Activated T-helper 1 cell treated with Interleukin-2 at 50 U/mL for 16 hours (primary cell): ENCODE measurements at regions not wholly inside any gene's neighbourhood (a gene's known extent, or its start where the extent isn't known, plus 50 kb on each side); places are given as distances from the start of the nearest gene placed in this dataset.
"Not testable (repeated sequence)": the region's sequence is repeated elsewhere in the genome, so short reads cannot be mapped to it uniquely, and the experiment has no call there.

Experiments used
- DNase-seq: peaks from one replicate; pipeline ENCODE4 v3.0.0-alpha.2; 2020; ENCODE audit warnings: low read depth

DNA sequence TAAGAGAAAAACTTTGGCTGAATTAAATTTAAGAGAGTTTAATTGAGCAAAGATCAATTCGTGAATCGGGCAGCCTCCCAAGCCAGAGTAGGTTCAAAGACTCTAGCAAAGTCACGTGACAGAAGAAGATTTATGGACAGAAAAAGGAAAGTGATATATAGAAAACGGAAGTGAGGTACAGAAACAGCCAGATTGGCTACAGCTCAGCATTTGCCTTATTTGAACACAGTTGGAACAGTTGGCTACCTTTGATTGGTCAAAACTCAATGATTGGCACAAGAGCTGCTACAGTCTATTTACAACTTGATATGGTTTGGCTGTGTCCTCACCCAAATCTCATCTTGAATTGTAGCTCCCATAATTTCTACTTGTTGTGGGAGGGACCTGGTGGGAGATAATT is 102.6 kb downstream of the PLG start:
- DNase-seq: no peak

DNA sequence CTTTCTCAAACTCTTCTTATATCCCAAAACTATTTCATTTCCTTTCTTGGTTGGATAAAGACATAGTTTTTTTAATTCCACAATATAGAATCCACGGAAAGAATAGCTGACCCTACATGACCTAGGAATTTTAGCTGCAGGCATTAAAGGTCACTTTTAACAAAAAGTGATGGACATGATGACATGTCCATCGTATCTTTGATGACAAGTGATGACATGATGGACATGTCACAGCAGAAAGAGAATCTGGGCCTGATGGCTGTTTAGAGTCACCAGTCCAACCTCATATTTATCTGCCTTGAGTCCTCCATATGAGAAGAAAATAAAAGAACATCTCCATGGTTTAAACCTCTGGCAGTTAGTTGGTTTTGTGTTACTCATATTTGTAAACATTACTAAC is 106.2 kb downstream of the PLG start:
- no peak for DNase-seq

DNA sequence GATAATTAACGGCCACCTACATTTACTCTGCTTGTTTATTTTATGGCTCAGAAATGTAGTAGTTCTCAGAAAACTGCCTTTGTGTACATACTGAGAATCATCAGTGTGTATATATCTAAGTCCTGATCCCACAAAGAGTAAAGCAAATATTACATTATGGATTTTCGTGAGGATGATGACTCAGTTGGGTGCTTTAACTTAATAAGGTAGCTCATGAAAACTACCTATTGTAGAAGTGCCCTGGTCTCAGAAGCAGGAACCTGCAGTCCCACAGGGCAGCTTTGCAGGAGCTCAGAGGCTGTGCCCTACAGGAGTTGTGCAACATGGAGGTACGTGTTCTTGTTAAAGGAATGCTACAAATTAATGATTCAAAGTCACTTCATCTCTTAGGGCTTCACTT is 108.2 kb downstream of the PLG start:
- no peak for DNase-seq

DNA sequence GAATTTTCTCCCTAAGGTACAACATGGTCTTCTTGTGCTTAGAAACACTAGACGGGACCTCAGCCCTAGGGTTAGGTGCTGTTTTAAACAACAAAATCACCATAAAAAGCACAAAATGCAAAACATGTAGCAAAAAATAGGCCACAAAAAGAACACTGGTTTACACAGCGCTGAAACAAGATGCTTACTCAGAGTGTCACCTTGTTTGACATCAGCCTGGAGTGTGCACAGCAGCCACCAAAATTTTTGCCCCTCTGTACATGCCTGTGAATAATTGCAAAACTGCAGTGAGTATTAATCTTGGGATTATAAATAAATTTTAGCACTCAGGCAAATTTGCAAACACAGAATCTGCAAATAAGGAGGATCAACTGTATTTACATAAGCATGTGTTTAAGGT is 110.1 kb downstream of the PLG start:
- no peak for DNase-seq

DNA sequence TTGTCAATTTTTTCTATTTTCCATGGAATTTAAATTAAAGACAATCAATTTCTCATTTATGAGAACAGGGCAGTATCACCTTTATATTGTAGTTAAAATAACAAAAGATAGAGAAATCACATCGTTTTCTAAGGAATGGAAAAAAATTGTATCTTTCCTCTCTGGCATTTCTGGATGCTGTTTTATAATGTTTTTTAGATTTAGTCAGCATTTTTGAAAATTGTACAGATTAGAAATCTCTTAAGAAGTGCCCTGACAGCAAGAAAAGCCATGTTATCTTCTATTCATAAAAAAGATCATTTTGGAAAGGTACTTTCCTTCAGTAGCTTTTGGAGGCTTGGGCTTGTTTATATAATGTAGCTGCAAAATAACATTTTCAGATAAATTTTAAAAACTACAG is 116.9 kb downstream of the PLG start:
- no peak for DNase-seq

DNA sequence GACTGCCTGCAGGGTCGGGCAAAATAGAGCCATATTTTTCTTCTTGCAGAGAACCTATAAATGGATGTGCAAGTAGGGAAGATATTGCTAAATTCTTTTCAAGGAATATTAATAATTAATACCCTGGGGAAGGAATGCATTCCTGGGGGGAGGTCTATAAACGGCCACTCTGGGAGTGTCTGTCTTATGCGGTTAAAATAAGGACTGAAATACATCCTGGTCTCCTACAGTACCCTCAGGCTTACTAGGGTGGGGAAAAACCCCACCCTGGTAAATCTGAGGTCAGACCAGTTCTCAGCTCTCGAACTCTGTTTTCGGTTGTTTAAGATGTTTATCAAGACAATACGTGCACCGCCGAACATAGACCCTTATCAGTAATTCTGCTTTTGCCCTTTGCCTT is 118.6 kb downstream of the PLG start:
- DNase-seq: not testable (repeated sequence)

DNA sequence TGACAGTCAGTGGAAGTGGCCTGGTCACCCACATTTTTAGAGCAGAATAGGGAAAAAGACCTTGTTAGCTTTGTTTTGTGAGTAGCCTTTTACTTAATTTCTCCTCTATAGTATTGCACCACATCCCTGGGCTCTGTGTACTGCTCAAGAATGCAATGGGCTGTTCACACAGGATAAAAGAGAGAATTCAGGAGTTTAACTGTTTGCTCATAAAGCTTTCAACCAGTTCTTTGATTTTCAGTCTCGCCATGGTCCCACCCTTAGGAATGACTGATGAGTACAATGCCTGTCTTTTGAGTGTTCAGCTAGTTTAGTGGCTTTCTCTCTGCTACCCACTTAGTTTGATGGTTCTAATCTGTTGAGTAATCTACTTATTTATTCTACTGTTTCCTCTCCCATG is 129.7 kb downstream of the PLG start:
- no peak for DNase-seq

DNA sequence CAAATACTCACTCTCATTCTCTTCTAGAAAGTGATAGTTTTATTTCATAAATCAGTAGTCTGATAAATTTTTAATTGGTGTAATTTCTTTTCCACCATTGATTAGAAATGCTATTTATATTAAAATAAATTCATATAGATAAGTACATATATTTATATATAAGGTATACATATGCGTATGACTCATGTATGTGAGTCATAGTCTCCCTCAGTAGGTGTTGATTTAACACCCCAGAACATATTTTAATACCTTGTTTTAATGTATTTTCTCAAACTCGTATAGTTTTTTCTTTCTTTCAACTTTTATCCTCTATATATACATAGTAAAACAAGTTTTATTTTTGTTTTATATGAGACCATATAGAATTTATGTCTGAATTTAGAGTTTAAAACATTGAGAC is 130.4 kb downstream of the PLG start:
- DNase-seq: no peak

DNA sequence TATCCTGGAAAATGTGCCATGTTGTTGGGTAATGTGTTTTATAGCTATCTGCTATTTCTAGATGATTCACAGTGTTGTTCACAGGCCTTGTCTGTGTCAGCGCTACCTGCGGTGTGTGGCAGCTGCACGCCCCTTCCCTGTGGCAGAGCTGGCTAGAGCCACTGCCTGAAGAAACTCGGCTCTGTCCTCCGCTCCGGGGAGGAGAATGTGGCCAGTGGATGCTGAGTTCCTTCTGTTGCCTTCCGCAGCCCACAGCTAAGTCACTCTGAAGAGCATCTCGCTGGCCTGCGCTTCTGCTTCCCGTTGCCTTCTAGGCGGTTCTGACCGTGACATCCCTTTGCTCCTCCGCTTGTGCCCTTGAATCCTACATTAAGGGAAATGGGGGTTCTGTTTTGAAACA is 135.1 kb downstream of the PLG start:
- no peak for DNase-seq

DNA sequence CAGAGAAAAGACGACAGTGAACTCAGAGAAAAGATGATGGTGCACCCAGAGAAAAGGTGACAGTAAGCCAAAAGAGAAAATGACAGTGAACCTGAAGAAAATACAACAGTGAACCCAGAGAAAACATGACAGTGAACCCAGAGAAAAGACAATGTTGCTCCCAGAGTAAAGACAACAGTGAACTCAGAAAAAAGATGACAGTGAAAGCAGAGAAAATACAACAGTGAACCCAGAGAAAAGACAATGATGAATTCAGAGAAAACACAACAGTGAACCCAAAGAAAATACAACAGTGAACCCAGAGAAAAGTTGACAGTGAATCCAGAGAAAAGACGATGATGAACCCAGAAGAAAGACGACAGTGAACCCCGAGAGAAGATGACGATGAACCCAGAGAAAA is 140.5 kb upstream of the MAP3K4 start:
- DNase-seq: no peak

DNA sequence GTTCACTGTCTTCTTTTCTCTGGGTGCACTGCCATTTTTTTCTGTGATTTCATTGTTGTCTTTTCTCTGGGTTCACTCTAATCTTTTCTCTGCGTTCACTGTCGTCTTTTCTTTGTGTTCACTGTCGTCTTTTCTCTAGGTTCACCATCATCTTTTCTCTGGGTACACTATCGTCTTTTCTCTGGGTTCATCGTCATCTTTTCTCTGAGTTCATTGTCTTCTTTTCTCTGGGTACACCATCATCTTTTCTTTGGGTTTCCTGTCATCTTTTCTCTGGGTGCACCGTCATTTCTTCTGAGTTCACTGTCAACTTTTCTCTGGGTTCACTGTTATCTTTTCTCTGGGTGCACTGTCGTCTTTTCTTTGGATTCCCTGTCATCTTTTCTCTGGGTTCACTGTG is 137.6 kb upstream of the MAP3K4 start:
- no peak for DNase-seq

DNA sequence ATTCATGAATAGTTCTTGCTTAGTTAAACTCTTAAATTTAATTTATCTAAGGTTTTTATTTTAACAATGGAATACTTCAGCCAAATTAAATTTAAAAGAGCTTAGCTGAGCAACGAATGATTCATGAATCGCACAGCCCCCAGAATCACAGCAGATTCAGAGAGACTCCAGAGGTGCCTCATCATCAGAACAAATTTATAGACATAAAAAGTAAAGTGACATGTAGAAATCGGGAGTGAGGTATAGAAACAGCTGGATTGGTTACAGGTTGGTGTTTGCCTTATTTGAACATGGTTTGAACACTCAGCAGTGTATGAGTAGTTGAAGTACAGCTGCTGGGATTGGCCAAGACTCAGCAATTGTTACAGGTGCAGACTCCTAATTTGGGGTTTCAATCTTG is 132.7 kb upstream of the MAP3K4 start:
- no peak for DNase-seq

DNA sequence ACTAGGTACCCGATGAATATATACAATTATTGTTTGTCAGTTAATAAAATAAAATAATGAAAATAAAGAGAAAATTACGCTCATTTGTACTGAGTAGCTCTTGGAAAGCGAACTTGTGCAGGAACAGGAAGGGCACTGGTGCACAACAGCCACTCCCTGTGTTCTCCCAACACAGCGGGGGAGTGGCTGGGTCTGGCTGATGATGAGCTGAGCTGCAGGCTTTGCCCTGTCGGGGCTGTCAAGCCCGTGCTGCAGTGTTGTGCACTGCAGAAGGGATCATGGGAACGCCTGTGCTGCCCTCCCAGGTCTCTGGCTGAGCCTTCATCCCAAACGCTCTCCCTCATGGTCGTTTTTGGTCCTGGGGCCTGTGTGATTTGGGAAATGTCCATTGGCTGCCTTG is 131.7 kb upstream of the MAP3K4 start:
- no peak for DNase-seq

DNA sequence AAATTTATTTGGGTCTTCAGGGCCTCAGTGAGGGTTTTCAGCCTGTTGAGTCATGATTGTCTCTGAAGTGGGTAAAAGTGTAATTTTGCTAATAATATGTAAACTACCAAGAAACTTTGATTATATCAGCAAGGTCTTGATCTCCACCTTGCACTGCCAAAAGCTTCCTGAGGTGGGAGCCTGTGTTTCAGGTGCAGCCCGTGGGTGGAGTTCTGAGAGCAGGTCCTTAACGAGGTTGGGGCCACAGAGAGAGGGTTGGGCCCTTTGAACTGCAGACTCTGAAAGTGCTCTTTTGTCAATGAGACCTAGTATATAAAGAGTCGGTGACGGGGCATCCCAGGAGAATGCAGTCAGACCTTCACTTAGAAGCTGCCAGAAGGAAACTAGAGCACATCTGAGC is 129.7 kb upstream of the MAP3K4 start:
- no peak for DNase-seq

DNA sequence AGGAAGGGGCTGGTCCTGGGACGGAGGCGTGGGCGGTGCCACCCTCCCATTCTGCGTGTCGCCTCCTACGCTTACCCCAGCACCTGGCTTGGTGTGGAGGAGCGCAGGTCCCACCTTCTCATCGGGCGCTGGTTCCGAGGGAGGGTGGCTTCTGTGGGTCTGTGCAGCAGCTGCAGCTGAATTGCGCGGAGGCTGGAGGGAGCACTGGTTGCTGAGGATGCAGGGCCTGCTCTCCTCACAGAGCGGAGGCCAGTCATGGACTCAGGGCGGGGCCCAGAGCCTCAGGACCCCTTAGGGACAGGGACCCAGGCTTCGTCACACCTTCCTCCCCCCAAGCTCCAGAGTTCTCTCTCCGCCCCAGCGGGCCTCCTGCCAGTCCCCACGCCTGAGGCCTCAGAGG is 127.8 kb upstream of the MAP3K4 start:
- DNase-seq: no peak

DNA sequence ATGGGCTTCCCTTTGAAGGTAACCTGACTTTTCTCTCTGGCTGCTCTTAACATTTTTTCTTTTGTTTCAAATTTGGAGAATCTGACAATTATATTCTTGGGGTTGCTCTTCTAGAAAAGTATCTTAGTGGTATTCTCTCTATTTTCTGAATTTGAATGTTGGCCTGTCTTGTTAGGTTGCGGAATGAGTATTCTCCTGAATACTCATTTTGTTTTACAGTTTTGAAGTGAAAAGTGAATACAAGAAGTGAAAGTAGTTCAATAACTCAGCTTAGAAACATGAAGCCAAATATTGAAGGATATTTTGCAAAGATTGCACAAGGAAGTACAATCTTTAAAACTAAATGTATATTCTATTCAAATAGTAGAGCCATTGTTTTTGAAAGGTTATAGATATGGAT is 120.2 kb upstream of the MAP3K4 start:
- no peak for DNase-seq

DNA sequence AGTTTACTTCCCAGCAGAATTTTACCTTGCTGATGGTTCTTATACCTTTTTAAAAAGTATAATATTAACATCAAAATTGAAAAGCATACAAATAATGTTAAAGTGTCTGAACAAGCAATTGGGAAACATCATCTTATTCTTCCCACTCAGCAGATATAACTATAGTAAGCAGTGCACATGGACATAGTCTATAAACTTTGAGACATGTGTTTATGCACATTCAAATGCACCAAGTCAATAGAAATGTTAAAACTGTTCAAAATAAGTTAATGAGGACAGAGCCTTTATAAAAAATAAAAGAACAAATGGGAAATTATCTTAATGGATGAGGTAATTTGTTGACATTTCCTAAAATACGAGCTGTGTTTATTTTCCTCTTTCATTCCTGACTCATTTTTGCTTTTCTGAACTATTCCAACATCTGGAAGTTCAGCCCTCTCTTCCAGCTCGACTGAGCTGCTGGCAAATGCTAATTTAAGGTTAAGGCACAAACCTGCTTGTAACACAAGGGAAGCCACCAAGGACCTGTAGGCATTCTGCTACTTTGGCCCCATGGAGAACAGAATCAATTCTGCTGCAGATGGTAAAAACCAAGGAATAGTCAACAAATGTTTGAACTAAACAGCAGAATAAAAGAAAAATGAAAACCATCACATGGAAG is 110.3 kb upstream of the MAP3K4 start:
- DNase-seq: no peak

DNA sequence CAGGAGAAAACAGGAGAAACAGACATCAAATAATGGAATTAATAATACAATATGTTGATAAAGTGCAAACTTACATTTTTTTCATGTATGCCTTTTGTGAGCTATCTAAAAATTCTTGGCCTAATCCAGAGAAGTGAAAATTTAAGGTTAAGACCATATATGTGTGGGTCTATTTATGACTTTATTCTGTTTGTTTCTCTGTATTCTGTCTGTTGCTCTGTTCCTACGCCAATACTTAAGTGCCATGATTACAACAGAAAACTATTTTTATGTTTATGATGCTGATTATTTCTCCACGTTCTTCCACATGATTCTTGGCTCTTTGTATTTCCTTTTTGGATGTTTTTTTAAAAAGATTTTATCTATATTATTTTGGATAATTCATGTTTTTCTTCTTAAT is 109.6 kb upstream of the MAP3K4 start:
- no peak for DNase-seq

DNA sequence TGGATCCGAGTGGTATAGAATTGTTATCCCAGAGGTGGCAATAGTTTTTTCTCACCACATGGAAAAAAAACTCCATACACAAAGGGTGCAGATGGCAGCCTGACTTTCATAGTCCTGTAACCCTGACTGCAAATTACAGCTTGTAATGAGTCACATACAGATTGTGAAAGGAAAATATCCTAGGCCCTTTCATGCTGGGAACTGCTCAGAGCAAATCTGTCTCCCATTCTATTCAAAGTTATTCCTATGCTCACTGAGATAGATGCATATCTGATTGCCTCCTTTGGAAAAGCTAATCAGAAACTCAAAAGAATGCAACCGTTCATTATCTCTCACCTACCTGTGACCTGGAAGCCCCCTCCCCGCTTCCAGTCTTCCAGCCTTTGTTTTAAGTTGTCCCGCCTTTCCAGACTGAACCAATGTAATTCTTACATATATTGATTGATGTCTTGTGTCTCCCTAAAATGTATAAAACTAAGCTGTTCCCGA is 108.7 kb upstream of the MAP3K4 start:
- no peak for DNase-seq

DNA sequence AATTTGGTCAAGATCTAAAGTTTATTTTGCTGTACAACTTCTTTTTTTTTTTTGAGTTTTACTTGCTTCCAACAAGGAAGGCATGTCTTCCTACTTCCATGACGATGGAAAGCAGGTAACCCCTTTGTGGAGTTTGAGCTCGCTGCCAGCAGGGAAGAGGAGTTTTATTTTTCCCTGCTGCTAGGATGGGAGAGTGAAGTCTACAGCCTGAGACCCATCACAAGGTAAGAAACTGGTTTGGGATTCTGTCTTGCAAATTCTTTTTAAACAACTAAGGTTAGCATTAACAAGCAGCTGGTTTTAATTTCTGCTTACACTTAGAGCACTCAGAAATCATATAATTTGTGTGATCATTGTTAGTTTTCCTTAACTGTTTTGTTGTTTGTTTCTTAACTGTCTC is 108.0 kb upstream of the MAP3K4 start:
- no peak for DNase-seq

DNA sequence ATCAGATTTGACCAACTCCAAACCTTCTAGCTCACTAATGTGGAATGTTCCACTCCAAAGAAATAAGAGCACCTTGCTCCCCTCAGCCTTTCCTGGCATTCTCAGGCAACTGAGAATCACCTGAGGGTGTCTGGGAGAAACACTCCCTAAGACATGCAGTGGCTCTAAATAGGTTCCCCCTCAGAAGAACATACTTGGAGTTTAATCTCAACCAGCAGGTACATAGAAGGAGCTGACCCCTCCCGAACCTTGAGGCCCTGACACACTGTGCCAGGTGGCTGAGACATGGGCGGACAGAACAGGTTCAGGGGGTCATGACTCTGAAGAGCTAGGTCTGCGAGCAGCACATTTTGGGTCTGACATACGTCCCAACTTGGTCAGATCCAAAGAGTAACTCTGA is 107.6 kb upstream of the MAP3K4 start:
- no peak for DNase-seq

DNA sequence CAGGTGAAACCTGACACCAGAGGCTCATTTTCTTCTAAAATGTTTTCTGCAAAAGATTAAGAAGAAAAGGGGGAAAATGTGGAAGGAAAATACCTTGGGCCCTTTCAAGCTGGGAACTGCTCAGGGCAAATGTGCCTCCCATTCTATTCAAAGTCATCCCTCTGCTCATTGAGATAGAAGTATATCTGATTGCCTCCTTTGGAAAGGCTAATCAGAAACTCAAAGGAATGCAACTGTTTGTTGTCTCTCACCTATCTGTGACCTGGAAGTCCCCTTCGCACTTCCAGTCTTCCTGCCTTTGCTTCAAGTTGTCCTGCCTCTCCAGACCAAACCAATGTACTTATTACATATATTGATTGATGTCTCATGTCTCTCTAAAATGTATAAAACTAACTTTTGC is 102.4 kb upstream of the MAP3K4 start:
- DNase-seq: not testable (repeated sequence)

DNA sequence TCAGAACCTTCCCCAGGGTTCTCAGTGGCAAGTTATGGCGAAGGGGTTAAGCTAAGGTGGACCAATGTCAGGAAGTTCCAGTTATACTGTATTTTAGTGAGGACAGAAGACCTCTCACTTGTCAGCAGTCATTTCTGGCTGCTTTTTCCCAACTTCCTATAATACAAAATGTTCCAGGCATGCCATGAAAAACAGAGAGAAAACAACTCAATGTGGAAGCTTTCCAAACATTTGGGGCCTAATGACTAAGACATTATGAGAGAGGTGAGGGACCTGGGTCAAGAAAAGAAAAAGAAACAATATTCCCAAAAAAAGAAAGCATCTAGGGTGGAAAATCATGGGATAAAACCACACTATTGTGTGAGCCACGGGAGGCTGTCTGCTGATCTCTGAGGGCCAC is 99.9 kb upstream of the MAP3K4 start:
- no peak for DNase-seq

DNA sequence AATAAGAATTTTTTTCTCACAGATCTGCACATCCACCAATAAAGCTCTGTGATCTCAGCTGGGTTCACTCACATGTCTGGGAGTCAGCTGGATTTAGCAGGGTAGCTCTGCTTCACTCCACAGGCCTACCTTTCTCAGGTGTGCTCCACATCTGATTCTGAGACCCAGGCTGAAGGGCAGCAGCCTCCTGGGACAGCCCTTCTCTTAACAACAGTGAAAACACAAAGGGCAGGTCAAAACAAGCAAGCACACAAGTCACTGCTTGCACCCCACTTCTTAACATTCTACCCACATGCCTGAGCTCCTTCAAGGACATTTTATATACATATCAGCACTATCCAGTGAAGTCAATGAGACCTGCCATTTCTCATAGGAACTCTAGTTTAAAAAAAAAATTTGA is 96.0 kb upstream of the MAP3K4 start:
- DNase-seq: no peak
